RWPE1 (cell line): ENCODE measurements at regions not wholly inside any gene's neighbourhood (a gene's known extent, or its start where the extent isn't known, plus 50 kb on each side); places are given as distances from the start of the nearest gene placed in this dataset.

Source experiments
- CTCF ChIA-PET: fragments of 350-600 bp; sonication (Branson Sonifier 250); formaldehyde crosslinking; extraction: SDS; loops from one replicate; lab custom pipeline; 2021; lab: Yijun Ruan, JAX
- POLR2A ChIA-PET: fragments of 400-600 bp; formaldehyde crosslinking; extraction: SDS; loops from one replicate; lab custom pipeline; 2020; ENCODE audit warnings: antibody characterized with exemption; ENCODE audit not compliant: low non-redundant PET; lab: Yijun Ruan, JAX
- DNase-seq: peaks from one replicate; pipeline ENCODE4 v3.0.0; 2012; ENCODE audit warnings: low spot score
- H3K27ac ChIP-seq: fragments of 450-650 bp; 2 replicates; pipeline ENCODE4 v1.5.1; 2017
- CTCF ChIP-seq: fragments of 450-650 bp; conservative IDR thresholded peaks from 2 replicates; pipeline ENCODE4 v1.5.1; 2017; ENCODE audit warnings: low read depth, mild to moderate bottlenecking

GRCh38 chr14:104294628-104294982 lies 156.2 kb downstream of the KIF26A start:
- no peak for TF ChIP-seq CTCF
- ChIA-PET CTCF (interaction anchor here (0.5 to 0.8 kb wide), 3 partner anchors 157 to 437 kb away, joined by 3 read pairs; no protein-coding TSS in a partner anchor), POLR2A (no interaction called here)
- H3K27ac ChIP-seq, result no peak overlapping the region
- no peak for DNase-seq

GRCh38 chr14:104294983-104295680 lies 156.7 kb downstream of the KIF26A start:
- POLR2A ChIA-PET, result no interaction called here
- CTCF ChIA-PET, result interaction anchor here (0.5 to 0.8 kb wide), 3 partner anchors 157 to 436 kb away, joined by 3 read pairs; no protein-coding TSS in a partner anchor

GRCh38 chr14:104295681-104296387 lies 157.4 kb downstream of the KIF26A start:
- no peak overlapping the region for H3K27ac ChIP-seq
- no peak for TF ChIP-seq CTCF

More at GRCh38 chr14:104294983-104295680, 156.7 kb downstream of the KIF26A start:
- H3K27ac ChIP-seq, result no peak overlapping the region
- TF ChIP-seq CTCF, result no peak
- DNase-seq, result no peak

GRCh38 chr14:104296388-104297312 lies 158.3 kb downstream of the KIF26A start:
- no peak for TF ChIP-seq CTCF
- CTCF ChIA-PET, result no interaction called here
- no peak for DNase-seq
- POLR2A ChIA-PET, result no interaction called here
- H3K27ac ChIP-seq, result no peak overlapping the region

More at GRCh38 chr14:104295681-104296387, 157.4 kb downstream of the KIF26A start:
- ChIA-PET CTCF (no interaction called here), POLR2A (no interaction called here)
- no peak for DNase-seq

GRCh38 chr14:104297313-104297704 lies 158.9 kb downstream of the KIF26A start:
- POLR2A ChIA-PET, result no interaction called here
- TF ChIP-seq CTCF, result no peak
- no peak for DNase-seq
- CTCF ChIA-PET, result no interaction called here
- no peak overlapping the region for H3K27ac ChIP-seq
